Body of pancreas (tissue), 4 donors: ENCODE measurements at regions not wholly inside any gene's neighbourhood (a gene's known extent, or its start where the extent isn't known, plus 50 kb on each side); places are given as distances from the start of the nearest gene placed in this dataset.
"Not testable (repeated sequence)": the region's sequence is repeated elsewhere in the genome, so short reads cannot be mapped to it uniquely, and the experiment has no call there.

Source experiments
- ATAC-seq: fragments of 150-250 bp; one replicate; pipeline ENCODE4 v1.9.1; 2016
- DNase-seq, 4 donors: peaks; one replicate each; pipeline ENCODE4 v3.0.0-alpha.2; 2019
- H3K27ac ChIP-seq, 4 donors: fragments of 200-600 bp; sonication (generic); 1 replicate in 3 of 4; 2 replicates in 1 of 4; pipeline versions ENCODE4 v1.5.1 to v1.6.1; 2016 to 2019; ENCODE audit warnings: mild to moderate bottlenecking in 1 of 4, mixed read lengths in 1 of 4, moderate library complexity in 1 of 4
- H3K27me3 ChIP-seq, 2 donors: fragments of 200-600 bp; sonication (generic); one replicate each; pipeline ENCODE4 v1.6.0; 2016; ENCODE audit warnings: mild to moderate bottlenecking in 1 of 2
- H3K36me3 ChIP-seq, 2 donors: fragments of 200-600 bp; sonication (generic); replicated peaks in 1 of 2; 2 replicates each; pipeline ENCODE4 v1.5.1; 2016; ENCODE audit warnings: low read depth in 2 of 2; ENCODE audit not compliant: insufficient read depth in 1 of 2
- H3K4me1 ChIP-seq: fragments of 200-600 bp; sonication (generic); one replicate; pipeline ENCODE4 v1.6.0; 2016
- H3K4me3 ChIP-seq, 2 donors: fragments of 200-600 bp; sonication (generic); 1 replicate in 1 of 2; 2 replicates in 1 of 2; pipeline ENCODE4 v1.5.1; 2016 to 2019
- H3K9me3 ChIP-seq, 3 donors: fragments of 200-600 bp; sonication (generic); 1 replicate in 2 of 3; 2 replicates in 1 of 3; pipeline ENCODE4 v1.5.1; 2016
- POLR2A ChIP-seq, 3 donors: fragments of 450-650 bp; IDR thresholded peaks; one replicate each; pipeline ENCODE4 v1.6.1; 2016; ENCODE audit warnings: antibody characterized with exemption in 3 of 3, mild to moderate bottlenecking in 2 of 3
- WGBS, 2 donors: methylation state at CpG; one replicate each; pipeline ENCODE4 v1.1.5; 2017; 5-methylcytosine and 5-hydroxymethylcytosine counted together
- intact Hi-C: fragments of 100-400 bp; cut with DNase I; formaldehyde crosslinking; loops from one replicate; pipeline ENCODE4 v1.15.1; 2023
- TF ChIP-seq, protein P1 (sequence below), 7 experiments: fragments of 450-650 bp in 4 of 7; fragments of 200-600 bp in 3 of 7; sonication (generic) in 3 of 7; IDR thresholded peaks; one replicate each; pipeline ENCODE4 v1.5.1; 2016 to 2019; ENCODE audit warnings: antibody characterized with exemption in 7 of 7

DNA sequence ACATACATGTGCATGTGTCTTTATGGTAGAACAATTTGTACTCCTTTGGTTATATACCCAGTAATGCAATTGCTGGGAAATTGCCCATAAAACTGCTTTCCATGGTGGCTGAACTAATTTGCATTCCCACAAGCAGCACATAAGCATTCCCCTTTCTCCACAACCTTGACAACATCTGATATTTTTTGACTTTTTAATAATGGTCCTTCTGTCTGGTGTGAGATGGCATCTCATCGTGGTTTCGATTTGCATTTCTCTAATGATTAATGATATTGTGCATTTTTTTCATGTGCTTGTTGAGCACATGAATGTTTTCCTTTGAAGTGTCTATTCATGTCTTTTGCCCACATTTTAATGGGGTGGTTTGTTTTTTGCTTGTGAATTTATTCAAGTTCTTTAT lies 166.0 kb downstream of the TMEM47 start:
- no peak for TF ChIP-seq POLR2A (IDR thresholded peaks at IDR 0.05)
- TF ChIP-seq, protein P1, sequence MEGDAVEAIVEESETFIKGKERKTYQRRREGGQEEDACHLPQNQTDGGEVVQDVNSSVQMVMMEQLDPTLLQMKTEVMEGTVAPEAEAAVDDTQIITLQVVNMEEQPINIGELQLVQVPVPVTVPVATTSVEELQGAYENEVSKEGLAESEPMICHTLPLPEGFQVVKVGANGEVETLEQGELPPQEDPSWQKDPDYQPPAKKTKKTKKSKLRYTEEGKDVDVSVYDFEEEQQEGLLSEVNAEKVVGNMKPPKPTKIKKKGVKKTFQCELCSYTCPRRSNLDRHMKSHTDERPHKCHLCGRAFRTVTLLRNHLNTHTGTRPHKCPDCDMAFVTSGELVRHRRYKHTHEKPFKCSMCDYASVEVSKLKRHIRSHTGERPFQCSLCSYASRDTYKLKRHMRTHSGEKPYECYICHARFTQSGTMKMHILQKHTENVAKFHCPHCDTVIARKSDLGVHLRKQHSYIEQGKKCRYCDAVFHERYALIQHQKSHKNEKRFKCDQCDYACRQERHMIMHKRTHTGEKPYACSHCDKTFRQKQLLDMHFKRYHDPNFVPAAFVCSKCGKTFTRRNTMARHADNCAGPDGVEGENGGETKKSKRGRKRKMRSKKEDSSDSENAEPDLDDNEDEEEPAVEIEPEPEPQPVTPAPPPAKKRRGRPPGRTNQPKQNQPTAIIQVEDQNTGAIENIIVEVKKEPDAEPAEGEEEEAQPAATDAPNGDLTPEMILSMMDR (IDR thresholded peaks at IDR 0.05): no peak
- Histone ChIP-seq H3K36me3 (no peaks in the 10 kb centered on the region), H3K27me3 (no peaks in the 10 kb centered on the region), H3K27ac (no peak overlapping the region), H3K4me3 (no peak overlapping the region), H3K9me3 (no peaks in the 10 kb centered on the region), H3K4me1 (no peaks in the 10 kb centered on the region)
- WGBS, 2 donors: 26 to 32% methylated on average over 2 of the region's 2 CpGs
- no peak for DNase-seq
- intact Hi-C loops: no loop called here
- ATAC-seq: no peak

DNA sequence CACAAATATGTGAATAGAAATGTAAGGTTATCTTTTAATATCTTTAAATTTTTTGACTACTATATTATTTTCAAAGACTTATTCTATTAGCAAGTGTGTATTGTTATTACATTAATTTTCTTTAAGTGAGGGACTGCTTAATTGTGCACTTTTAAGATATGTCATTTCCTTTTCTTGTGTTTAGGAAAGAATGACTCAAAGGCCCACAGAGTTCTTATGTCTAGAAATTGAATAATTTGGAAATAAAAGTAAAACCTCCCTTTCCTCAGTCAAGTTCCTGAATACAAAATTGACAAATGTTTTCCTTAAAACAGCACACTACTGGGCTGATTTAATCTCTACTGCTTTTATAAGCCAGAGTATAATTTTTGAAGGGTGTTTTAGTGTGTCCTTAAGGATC lies 169.7 kb downstream of the TMEM47 start:
- DNase-seq (no peak), ATAC-seq (no peak)
- no peaks in the 10 kb centered on the region for H3K9me3 ChIP-seq
- no peak overlapping the region for H3K4me3 ChIP-seq
- no peak overlapping the region for H3K27ac ChIP-seq
- no peaks in the 10 kb centered on the region for H3K4me1 ChIP-seq
- TF ChIP-seq, protein P1 (IDR thresholded peaks at IDR 0.05): no peak
- TF ChIP-seq POLR2A (IDR thresholded peaks at IDR 0.05): no peak
- intact Hi-C loops: no loop called here
- H3K27me3 ChIP-seq: no peaks in the 10 kb centered on the region
- H3K36me3 ChIP-seq: no peaks in the 10 kb centered on the region

DNA sequence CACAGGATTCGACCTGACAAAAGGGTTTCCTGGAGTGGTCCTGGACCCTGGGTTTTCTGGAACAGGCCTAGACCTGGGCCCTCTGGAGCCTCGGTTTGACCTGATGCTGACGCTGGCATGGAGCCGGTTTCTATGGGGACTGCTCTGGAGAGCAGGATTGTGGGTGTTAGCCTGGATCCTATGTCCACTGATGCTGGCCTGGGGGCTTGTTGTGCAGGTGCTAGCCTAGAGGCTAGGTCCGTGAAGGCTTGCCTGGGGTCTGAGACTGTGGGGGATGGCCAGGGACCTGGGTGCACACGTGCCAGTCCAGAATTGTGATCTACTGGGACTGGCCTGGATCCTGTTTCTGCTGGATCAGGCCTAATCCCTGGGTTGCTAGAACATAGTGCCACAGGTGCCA lies 173.1 kb downstream of the TMEM47 start:
- 80% methylated on average over 2 of the region's 6 CpGs; no CpG with 5 or more reads in 1 of the 2 donors for WGBS, 2 donors
- DNase-seq (no peak), ATAC-seq (no peak)
- H3K4me3 ChIP-seq: no peak overlapping the region
- TF ChIP-seq, protein P1 (IDR thresholded peaks at IDR 0.05): no peak
- no peak for TF ChIP-seq POLR2A (IDR thresholded peaks at IDR 0.05)
- intact Hi-C loops: no loop called here
- no peaks in the 10 kb centered on the region for H3K4me1 ChIP-seq
- H3K27me3 ChIP-seq: no peaks in the 10 kb centered on the region
- no peak overlapping the region for H3K27ac ChIP-seq
- no peaks in the 10 kb centered on the region for H3K36me3 ChIP-seq
- H3K9me3 ChIP-seq: no peaks in the 10 kb centered on the region

DNA sequence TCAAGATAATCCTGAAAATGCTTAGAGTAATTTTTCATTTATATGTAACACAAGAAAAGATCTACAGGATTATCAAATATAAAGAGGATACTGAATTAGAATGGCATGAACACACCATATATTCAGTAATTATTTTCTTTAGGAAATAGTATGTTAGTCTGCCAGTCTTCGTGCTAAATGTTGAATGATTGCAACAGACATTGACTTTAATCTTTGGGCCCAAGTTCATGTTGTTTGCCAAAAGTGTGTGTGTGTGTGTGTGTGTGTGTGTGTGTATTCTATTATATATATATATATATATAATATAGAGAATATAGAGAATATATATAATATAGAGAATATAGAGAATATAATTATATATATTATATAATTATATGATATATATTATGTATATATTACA lies 186.6 kb downstream of the TMEM47 start:
- 57 to 94% methylated on average over 1 of the region's 1 CpG for WGBS, 2 donors
- TF ChIP-seq, protein P1 (IDR thresholded peaks at IDR 0.05): no peak
- TF ChIP-seq POLR2A (IDR thresholded peaks at IDR 0.05): no peak
- ATAC-seq: no peak

DNA sequence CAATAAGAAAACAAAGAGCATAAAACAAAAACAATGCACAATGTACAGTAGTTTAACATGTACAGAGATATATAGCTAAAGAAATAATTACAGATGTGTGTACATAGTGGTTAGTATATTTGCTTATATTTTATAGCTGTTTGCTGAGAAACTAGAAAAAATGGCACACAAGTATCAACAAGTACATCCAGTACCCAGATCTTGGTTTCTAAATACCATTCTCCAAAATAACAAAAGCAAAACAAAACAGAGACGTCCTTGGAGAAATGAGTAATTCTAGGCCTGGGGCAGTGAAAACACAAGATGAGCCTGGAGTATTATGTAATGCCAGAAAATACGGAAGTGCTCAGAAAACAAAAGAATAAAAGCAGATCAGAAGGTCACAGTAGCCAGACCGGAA lies 189.6 kb downstream of the TMEM47 start:
- no peak overlapping the region for H3K27ac ChIP-seq
- no peak for DNase-seq
- 45 to 50% methylated on average over 3 of the region's 3 CpGs for WGBS, 2 donors
- no peaks in the 10 kb centered on the region for H3K4me1 ChIP-seq
- H3K36me3 ChIP-seq: no peaks in the 10 kb centered on the region
- no peak for ATAC-seq
- no peak overlapping the region for H3K4me3 ChIP-seq
- intact Hi-C loops: no loop called here
- H3K27me3 ChIP-seq: no peaks in the 10 kb centered on the region
- TF ChIP-seq, protein P1 (IDR thresholded peaks at IDR 0.05): no peak
- no peak for TF ChIP-seq POLR2A (IDR thresholded peaks at IDR 0.05)
- H3K9me3 ChIP-seq: no peaks in the 10 kb centered on the region

More for the DNA sequence above, 186.6 kb downstream of the TMEM47 start:
- Histone ChIP-seq H3K27me3 (no peaks in the 10 kb centered on the region), H3K9me3 (no peaks in the 10 kb centered on the region), H3K36me3 (no peaks in the 10 kb centered on the region), H3K27ac (no peak overlapping the region), H3K4me1 (no peaks in the 10 kb centered on the region), H3K4me3 (no peak overlapping the region)
- DNase-seq: no peak
- intact Hi-C loops: no loop called here

DNA sequence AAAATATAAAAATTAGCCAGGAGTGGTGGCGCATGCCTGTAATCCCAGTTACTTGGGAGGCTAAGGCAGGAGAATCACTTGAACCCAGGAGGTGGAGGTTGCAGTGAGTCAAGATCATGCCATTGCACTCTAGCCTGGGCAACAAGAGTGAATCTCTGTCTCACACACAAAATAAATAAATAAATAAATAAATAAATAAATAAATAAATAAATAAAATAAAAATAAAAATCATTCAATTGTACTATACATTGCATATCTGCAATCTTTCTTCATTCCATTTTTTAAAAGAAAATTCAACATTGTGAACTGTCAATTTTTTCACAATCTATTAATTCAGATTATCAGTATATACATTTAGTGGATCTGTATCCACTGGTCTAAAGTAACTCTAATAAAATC lies 193.9 kb downstream of the TMEM47 start:
- ATAC-seq, DNase-seq, H3K27ac ChIP-seq, H3K27me3 ChIP-seq, H3K4me3 ChIP-seq, H3K4me1 ChIP-seq, H3K36me3 ChIP-seq, H3K9me3 ChIP-seq, intact Hi-C loops: not testable (repeated sequence)
- WGBS, 2 donors: 86 to 92% methylated on average over 1 of the region's 1 CpG

DNA sequence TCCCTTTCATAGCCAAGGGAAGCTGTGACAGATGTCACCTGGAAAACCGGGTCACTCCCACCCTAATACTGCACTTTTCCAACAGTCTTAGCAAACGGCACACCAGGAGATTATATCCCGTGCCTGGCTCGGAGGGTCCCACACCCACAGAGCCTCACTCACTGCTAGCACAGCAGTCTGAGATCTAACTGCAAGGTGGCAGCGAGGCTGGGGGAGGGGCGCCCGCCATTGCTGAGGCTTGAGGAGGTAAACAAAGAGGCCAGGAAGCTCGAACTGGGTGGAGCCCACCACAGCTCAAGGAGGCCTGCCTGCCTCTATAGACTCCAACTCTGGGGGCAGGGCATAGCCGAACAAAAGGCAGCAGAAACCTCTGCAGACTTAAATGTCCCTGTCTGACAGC lies 199.2 kb downstream of the TMEM47 start:
- H3K27me3 ChIP-seq, DNase-seq, H3K27ac ChIP-seq, H3K4me3 ChIP-seq, intact Hi-C loops, H3K36me3 ChIP-seq, ATAC-seq, H3K9me3 ChIP-seq, H3K4me1 ChIP-seq: not testable (repeated sequence)
- 54% methylated on average over 4 of the region's 9 CpGs; no CpG with 5 or more reads in 1 of the 2 donors for WGBS, 2 donors
